ENCODE measurements at regions not wholly inside any gene's neighbourhood (a gene's known extent, or its start where the extent isn't known, plus 50 kb on each side); places are given as distances from the start of the nearest gene placed in this dataset.
"Not testable (repeated sequence)": the region's sequence is repeated elsewhere in the genome, so short reads cannot be mapped to it uniquely, and the experiment has no call there.

- not testable (repeated sequence) for TF ChIP-seq SETDB1 (IDR thresholded peaks at IDR 0.05; ENCODE audit: low read length); NCOA1 (IDR thresholded peaks at IDR 0.05; ENCODE audit: low read depth); EP400 (IDR thresholded peaks at IDR 0.05); CTCF (IDR thresholded peaks at IDR 0.05 in 2 of 3, conservative IDR thresholded peaks at IDR 0.05 in 1 of 3; ENCODE audit: insufficient read depth in 2 of 3, low read depth in 1 of 3, low read length in 3 of 3); CHD2 (IDR thresholded peaks at IDR 0.05; ENCODE audit: low read depth, low read length); HMG20A (CRISPR knock-in tag; conservative IDR thresholded peaks at IDR 0.05); ZNF140 (CRISPR knock-in tag; IDR thresholded peaks at IDR 0.05)
Measured at GRCh38 chr10:59975918-59976317, 69.6 kb upstream of the CCDC6 start.
